ENCODE measurements at regions not wholly inside any gene's neighbourhood (a gene's known extent, or its start where the extent isn't known, plus 50 kb on each side); places are given as distances from the start of the nearest gene placed in this dataset.

GRCh38 chr1:55694310-55694801 lies 479.2 kb upstream of the USP24 start:
- in situ Hi-C loops (cut with MboI; ENCODE audit: low pct_unique_long_range_greater_than_20kb, low sequenced_read_pairs, unreplicated experiment), result loop anchor here (25.0 kb wide), 1 partner anchor 893 kb away; the partner anchor contains the start of gene PLPP3
- TF ChIP-seq CTCF (IDR thresholded peaks at IDR 0.05; ENCODE audit: extremely low read depth, insufficient read depth, missing control alignments), result no peak
- DNase-seq (ENCODE audit: low spot score), result no peak

- no peak for DNase-seq (ENCODE audit: low spot score)
- TF ChIP-seq CTCF (IDR thresholded peaks at IDR 0.05; ENCODE audit: extremely low read depth, insufficient read depth, missing control alignments), result no peak
- in situ Hi-C loops (cut with MboI; ENCODE audit: low pct_unique_long_range_greater_than_20kb, low sequenced_read_pairs, unreplicated experiment), result loop anchor here (25.0 kb wide), 1 partner anchor 895 kb away; the partner anchor contains the start of gene PLPP3
Observed at GRCh38 chr1:55692726-55693125, 477.6 kb upstream of the USP24 start.

- TF ChIP-seq CTCF (IDR thresholded peaks at IDR 0.05; ENCODE audit: extremely low read depth, insufficient read depth, missing control alignments), result no peak
- DNase-seq (ENCODE audit: low spot score), result no peak
- in situ Hi-C loops (cut with MboI; ENCODE audit: low pct_unique_long_range_greater_than_20kb, low sequenced_read_pairs, unreplicated experiment), result loop anchor here (25.0 kb wide), 1 partner anchor 897 kb away; the partner anchor contains the start of gene PLPP3
Observed at GRCh38 chr1:55690366-55690765, 475.2 kb upstream of the USP24 start.

- DNase-seq (ENCODE audit: low spot score), result no peak
- in situ Hi-C loops (cut with MboI; ENCODE audit: low pct_unique_long_range_greater_than_20kb, low sequenced_read_pairs, unreplicated experiment), result loop anchor here (25.0 kb wide), 1 partner anchor 898 kb away; the partner anchor contains the start of gene PLPP3
Observed at GRCh38 chr1:55689800-55690199, 474.6 kb upstream of the USP24 start.

GRCh38 chr1:55685560-55685959 lies 470.4 kb upstream of the USP24 start:
- TF ChIP-seq CTCF (IDR thresholded peaks at IDR 0.05; ENCODE audit: extremely low read depth, insufficient read depth, missing control alignments), result no peak
- no peak for DNase-seq (ENCODE audit: low spot score)
- in situ Hi-C loops (cut with MboI; ENCODE audit: low pct_unique_long_range_greater_than_20kb, low sequenced_read_pairs, unreplicated experiment), result loop anchor here (25.0 kb wide), 1 partner anchor 902 kb away; the partner anchor contains the start of gene PLPP3

More at GRCh38 chr1:55689800-55690199, 474.6 kb upstream of the USP24 start:
- no peak for TF ChIP-seq CTCF (IDR thresholded peaks at IDR 0.05; ENCODE audit: extremely low read depth, insufficient read depth, missing control alignments)

- DNase-seq (ENCODE audit: low spot score), result no peak
- in situ Hi-C loops (cut with MboI; ENCODE audit: low pct_unique_long_range_greater_than_20kb, low sequenced_read_pairs, unreplicated experiment), result loop anchor here (25.0 kb wide), 1 partner anchor 903 kb away; the partner anchor contains the start of gene PLPP3
- no peak for TF ChIP-seq CTCF (IDR thresholded peaks at IDR 0.05; ENCODE audit: extremely low read depth, insufficient read depth, missing control alignments)
Observed at GRCh38 chr1:55684131-55684650, 469.0 kb upstream of the USP24 start.
